ENCODE measurements at regions not wholly inside any gene's neighbourhood (a gene's known extent, or its start where the extent isn't known, plus 50 kb on each side); places are given as distances from the start of the nearest gene placed in this dataset.

DNA sequence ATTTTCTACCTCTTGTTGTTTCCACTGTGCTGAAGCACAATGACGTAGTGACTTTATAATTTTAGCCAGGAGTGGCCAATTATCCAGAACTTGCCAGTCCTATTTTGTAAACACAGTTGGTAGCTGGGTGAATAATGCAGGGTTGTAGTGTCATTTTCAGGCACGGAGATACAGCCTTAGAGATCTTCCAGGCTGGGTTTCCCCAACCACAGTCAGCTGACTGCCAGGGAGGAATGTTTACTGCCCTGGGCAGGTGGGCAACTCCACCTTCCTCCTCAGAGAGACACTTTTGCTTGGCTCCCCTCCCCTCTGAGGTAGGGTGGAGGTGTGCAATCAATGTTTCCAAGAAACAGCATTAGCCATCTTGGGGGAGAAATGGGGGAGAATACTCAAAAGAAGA is 228.1 kb upstream of the NR4A3 start:
- Histone ChIP-seq H3K4me3 (no peak overlapping the region), H3K27ac (no peak overlapping the region), H3K36me3 (no peaks in the 10 kb centered on the region), H3K4me1 (ENCODE audit: control insufficient read depth in 1 of 2, low read depth in 2 of 2) (no peaks in the 10 kb centered on the region), H3K9me3 (no peaks in the 10 kb centered on the region), H3K27me3 (replicated peaks; ENCODE audit: insufficient read depth) (no peaks in the 10 kb centered on the region)
- ATAC-seq (ENCODE audit: insufficient number of reproducible peaks, low FRiP score, low read depth) (no peak), DNase-seq (ENCODE audit: low spot score) (no peak)
- TF ChIP-seq, protein P1, sequence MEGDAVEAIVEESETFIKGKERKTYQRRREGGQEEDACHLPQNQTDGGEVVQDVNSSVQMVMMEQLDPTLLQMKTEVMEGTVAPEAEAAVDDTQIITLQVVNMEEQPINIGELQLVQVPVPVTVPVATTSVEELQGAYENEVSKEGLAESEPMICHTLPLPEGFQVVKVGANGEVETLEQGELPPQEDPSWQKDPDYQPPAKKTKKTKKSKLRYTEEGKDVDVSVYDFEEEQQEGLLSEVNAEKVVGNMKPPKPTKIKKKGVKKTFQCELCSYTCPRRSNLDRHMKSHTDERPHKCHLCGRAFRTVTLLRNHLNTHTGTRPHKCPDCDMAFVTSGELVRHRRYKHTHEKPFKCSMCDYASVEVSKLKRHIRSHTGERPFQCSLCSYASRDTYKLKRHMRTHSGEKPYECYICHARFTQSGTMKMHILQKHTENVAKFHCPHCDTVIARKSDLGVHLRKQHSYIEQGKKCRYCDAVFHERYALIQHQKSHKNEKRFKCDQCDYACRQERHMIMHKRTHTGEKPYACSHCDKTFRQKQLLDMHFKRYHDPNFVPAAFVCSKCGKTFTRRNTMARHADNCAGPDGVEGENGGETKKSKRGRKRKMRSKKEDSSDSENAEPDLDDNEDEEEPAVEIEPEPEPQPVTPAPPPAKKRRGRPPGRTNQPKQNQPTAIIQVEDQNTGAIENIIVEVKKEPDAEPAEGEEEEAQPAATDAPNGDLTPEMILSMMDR (IDR thresholded peaks at IDR 0.05): no peak

GRCh38 chr9:99594056-99594780 is 227.5 kb upstream of the NR4A3 start:
- no peaks in the 10 kb centered on the region for H3K27me3 ChIP-seq (replicated peaks; ENCODE audit: insufficient read depth)
- no peak for ATAC-seq (ENCODE audit: insufficient number of reproducible peaks, low FRiP score, low read depth)
- H3K4me3 ChIP-seq: no peak overlapping the region
- no peaks in the 10 kb centered on the region for H3K9me3 ChIP-seq
- H3K27ac ChIP-seq: no peak overlapping the region
- TF ChIP-seq, protein P1 (IDR thresholded peaks at IDR 0.05): no peak
- no peaks in the 10 kb centered on the region for H3K36me3 ChIP-seq
- no peak for DNase-seq (ENCODE audit: low spot score)
- no peaks in the 10 kb centered on the region for H3K4me1 ChIP-seq (ENCODE audit: control insufficient read depth in 1 of 2, low read depth in 2 of 2)

GRCh38 chr9:99595796-99596195 is 225.9 kb upstream of the NR4A3 start:
- Histone ChIP-seq H3K36me3 (no peaks in the 10 kb centered on the region), H3K27me3 (replicated peaks; ENCODE audit: insufficient read depth) (no peaks in the 10 kb centered on the region), H3K4me3 (no peak overlapping the region), H3K4me1 (ENCODE audit: control insufficient read depth in 1 of 2, low read depth in 2 of 2) (no peaks in the 10 kb centered on the region), H3K9me3 (no peaks in the 10 kb centered on the region), H3K27ac (no peak overlapping the region)
- ATAC-seq (ENCODE audit: insufficient number of reproducible peaks, low FRiP score, low read depth): no peak
- TF ChIP-seq, protein P1 (IDR thresholded peaks at IDR 0.05): no peak
- DNase-seq (ENCODE audit: low spot score): no peak

DNA sequence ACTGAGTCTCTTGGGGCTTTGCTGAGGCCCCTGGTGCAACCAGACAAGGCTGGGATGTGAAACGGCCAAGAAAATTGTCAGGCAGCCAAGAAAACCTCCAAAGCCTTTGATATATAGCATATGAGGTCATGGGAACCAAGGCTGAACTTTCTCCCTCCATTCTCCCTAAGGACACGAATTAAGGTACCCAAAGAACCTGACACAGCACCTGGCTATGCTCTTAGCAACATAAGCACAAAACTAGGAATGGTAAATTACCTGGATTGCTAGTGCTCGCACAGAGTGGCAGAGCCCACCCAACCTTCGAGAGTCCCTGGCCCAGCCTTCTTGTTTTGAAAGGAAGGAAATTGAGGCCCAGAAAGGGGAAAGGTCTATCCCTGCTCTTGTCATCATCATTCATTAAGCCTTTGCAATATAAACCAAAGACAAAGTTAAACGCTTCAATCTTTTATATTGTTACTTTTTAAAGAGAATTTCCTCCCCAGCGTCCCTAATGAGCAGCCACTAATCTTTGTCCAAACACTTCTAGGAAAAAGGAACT is 220.0 kb upstream of the NR4A3 start:
- H3K36me3 ChIP-seq: no peaks in the 10 kb centered on the region
- TF ChIP-seq, protein P1 (IDR thresholded peaks at IDR 0.05): no peak
- no peak overlapping the region for H3K4me3 ChIP-seq
- no peak overlapping the region for H3K27ac ChIP-seq
- DNase-seq (ENCODE audit: low spot score) (no peak), ATAC-seq (ENCODE audit: insufficient number of reproducible peaks, low FRiP score, low read depth) (no peak)
- no peaks in the 10 kb centered on the region for H3K9me3 ChIP-seq
- no peaks in the 10 kb centered on the region for H3K27me3 ChIP-seq (replicated peaks; ENCODE audit: insufficient read depth)
- no peaks in the 10 kb centered on the region for H3K4me1 ChIP-seq (ENCODE audit: control insufficient read depth in 1 of 2, low read depth in 2 of 2)

GRCh38 chr9:99602854-99603253 is 218.8 kb upstream of the NR4A3 start:
- H3K27me3 ChIP-seq (replicated peaks; ENCODE audit: insufficient read depth): no peaks in the 10 kb centered on the region
- no peak overlapping the region for H3K27ac ChIP-seq
- no peaks in the 10 kb centered on the region for H3K9me3 ChIP-seq
- H3K4me1 ChIP-seq (ENCODE audit: control insufficient read depth in 1 of 2, low read depth in 2 of 2): no peaks in the 10 kb centered on the region
- TF ChIP-seq, protein P1 (IDR thresholded peaks at IDR 0.05): no peak
- H3K36me3 ChIP-seq: no peaks in the 10 kb centered on the region
- no peak overlapping the region for H3K4me3 ChIP-seq
- DNase-seq (ENCODE audit: low spot score) (no peak), ATAC-seq (ENCODE audit: insufficient number of reproducible peaks, low FRiP score, low read depth) (no peak)
